H1 (cell line): ENCODE measurements at regions not wholly inside any gene's neighbourhood (a gene's known extent, or its start where the extent isn't known, plus 50 kb on each side); places are given as distances from the start of the nearest gene placed in this dataset.

Experiments used
- ATF2 ChIP-seq: IDR thresholded peaks from 2 replicates; pipeline ENCODE4 v1.6.1; 2012; ENCODE audit warnings: low read length, inconsistent platforms
- CEBPB ChIP-seq: IDR thresholded peaks from 2 replicates; pipeline ENCODE4 v1.6.1; 2012; ENCODE audit warnings: low read depth, low read length
- CTCF ChIP-seq, 3 experiments: IDR thresholded peaks; 1 replicate in 2 of 3; 2 replicates in 1 of 3; pipeline versions ENCODE4 v1.5.1 to v1.6.1; 2011; ENCODE audit warnings: low read length in 3 of 3, mild to moderate bottlenecking in 3 of 3, inconsistent platforms in 2 of 3, low read depth in 1 of 3, moderate library complexity in 1 of 3; ENCODE audit not compliant: insufficient read depth in 1 of 3; ENCODE audit errors: control extremely low read depth in 1 of 3
- EP300 ChIP-seq, 2 experiments: IDR thresholded peaks; 1 replicate in 1 of 2; 2 replicates in 1 of 2; pipeline ENCODE4 v1.6.1; 2011 to 2012; ENCODE audit warnings: low read depth in 2 of 2, low read length in 2 of 2, mild to moderate bottlenecking in 2 of 2, borderline replicate concordance in 1 of 2, inconsistent platforms in 1 of 2, moderate library complexity in 1 of 2
- HDAC2 ChIP-seq, 2 experiments: fragments of 300-600 bp in 1 of 2; sonication (generic) in 1 of 2; IDR thresholded peaks; 2 replicates each; pipeline ENCODE4 v1.6.1; 2011 to 2012; ENCODE audit warnings: low read depth in 2 of 2, low read length in 2 of 2, mild to moderate bottlenecking in 2 of 2, moderate library complexity in 2 of 2, borderline replicate concordance in 1 of 2, inconsistent platforms in 1 of 2
- KDM5A ChIP-seq: fragments of 200-600 bp; IDR thresholded peaks from 2 replicates; pipeline ENCODE4 v1.7.1; 2012; ENCODE audit warnings: mild to moderate bottlenecking, low read length, inconsistent platforms, mixed read lengths
- POLR2A ChIP-seq, 2 experiments: IDR thresholded peaks; 1 replicate in 1 of 2; 2 replicates in 1 of 2; pipeline ENCODE4 v1.6.1; 2011; ENCODE audit warnings: low read depth in 2 of 2, low read length in 2 of 2, mild to moderate bottlenecking in 2 of 2; ENCODE audit errors: control extremely low read depth in 1 of 2
- RNF2 ChIP-seq: fragments of 200-900, 300-1000 bp; sonication (generic); IDR thresholded peaks from 2 replicates; pipeline ENCODE4 v1.7.1; 2016; ENCODE audit warnings: borderline replicate concordance, low read depth, mild to moderate bottlenecking, antibody characterized with exemption, low read length; ENCODE audit not compliant: poor library complexity, severe bottlenecking; ENCODE audit errors: missing control alignments
- TCF12 ChIP-seq: IDR thresholded peaks from 2 replicates; pipeline ENCODE4 v1.6.1; 2011; ENCODE audit warnings: low read depth, mild to moderate bottlenecking, low read length
- ZNF274 ChIP-seq: IDR thresholded peaks from 2 replicates; pipeline ENCODE4 v1.7.0; 2012; ENCODE audit warnings: low read length, borderline replicate concordance; ENCODE audit errors: extremely low read depth

GRCh38 chr6:165110860-165111259 is 198.5 kb downstream of the C6orf118 start:
- TF ChIP-seq CTCF (IDR thresholded peaks at IDR 0.05; ENCODE audit: control extremely low read depth in 1 of 3, insufficient read depth in 1 of 3, low read depth in 1 of 3, low read length in 3 of 3) (no peak), TCF12 (no peak), ZNF274 (no peak), ATF2 (no peak), CEBPB (no peak), POLR2A (IDR thresholded peaks at IDR 0.05; ENCODE audit: control extremely low read depth in 1 of 2, low read depth in 2 of 2, low read length in 2 of 2) (no peak), RNF2 (no peak), EP300 (IDR thresholded peaks at IDR 0.05; ENCODE audit: borderline replicate concordance in 1 of 2, low read depth in 2 of 2, low read length in 2 of 2) (no peak), HDAC2 (IDR thresholded peaks at IDR 0.05; ENCODE audit: borderline replicate concordance in 1 of 2, low read depth in 2 of 2, low read length in 2 of 2) (no peak), KDM5A (no peak)
